SU-DHL-6 (cell line): ENCODE measurements at regions not wholly inside any gene's neighbourhood (a gene's known extent, or its start where the extent isn't known, plus 50 kb on each side); places are given as distances from the start of the nearest gene placed in this dataset.

Source experiments
- H2AFZ ChIP-seq: fragments of 200-600 bp; sonication (generic); 2 replicates; pipeline ENCODE4 v1.6.1; 2014; ENCODE audit warnings: low read depth, mild to moderate bottlenecking, moderate library complexity, mixed read lengths, antibody characterized with exemption, low read length; ENCODE audit not compliant: severe bottlenecking
- H3F3A ChIP-seq: fragments of 200-600 bp; shearing (Covaris generic); 2 replicates; pipeline ENCODE4 v1.6.0; 2016; ENCODE audit warnings: antibody characterized with exemption, mild to moderate bottlenecking; ENCODE audit not compliant: insufficient read depth
- H3K27ac ChIP-seq: fragments of 200-600 bp; sonication (generic); 2 replicates; pipeline ENCODE4 v1.5.1; 2016; ENCODE audit warnings: low read depth, mild to moderate bottlenecking, low read length, moderate library complexity, mixed read lengths
- H3K27me3 ChIP-seq: fragments of 200-600 bp; sonication (generic), shearing (Covaris generic); 2 replicates; pipeline ENCODE4 v1.6.0; 2014; ENCODE audit warnings: mild to moderate bottlenecking, low read length
- H3K36me3 ChIP-seq: fragments of 200-600 bp; sonication (generic); 2 replicates; pipeline ENCODE4 v1.6.1; 2014; ENCODE audit warnings: mild to moderate bottlenecking, low read length, mixed read lengths
- H3K4me2 ChIP-seq: fragments of 300-600, 200-600 bp; shearing (Covaris generic), sonication (generic); 2 replicates; pipeline ENCODE4 v1.6.0; 2014; ENCODE audit warnings: low read length, low read depth, mild to moderate bottlenecking; ENCODE audit not compliant: poor library complexity, severe bottlenecking
- H3K4me3 ChIP-seq: fragments of 200-600 bp; sonication (generic); 2 replicates; pipeline ENCODE4 v1.5.1; 2014; ENCODE audit warnings: antibody characterized with exemption, low read length, mild to moderate bottlenecking, mixed read lengths; ENCODE audit not compliant: insufficient read depth, poor library complexity, severe bottlenecking
- H3K79me2 ChIP-seq: fragments of 200-600 bp; sonication (generic); 2 replicates; pipeline ENCODE4 v1.6.1; 2014; ENCODE audit warnings: mild to moderate bottlenecking, low read length, moderate library complexity; ENCODE audit not compliant: insufficient read depth
- H3K9ac ChIP-seq: fragments of 200-600 bp; sonication (generic); 2 replicates; pipeline ENCODE4 v1.7.0; 2014; ENCODE audit warnings: mild to moderate bottlenecking, low read length
- H3K9me2 ChIP-seq: fragments of 200-600 bp; sonication (generic); replicated peaks from 2 replicates; pipeline ENCODE4 v1.6.1; 2014; ENCODE audit warnings: low read length; ENCODE audit not compliant: insufficient read depth
- H3K9me3 ChIP-seq: fragments of 200-600 bp; sonication (generic); 2 replicates; pipeline ENCODE4 v1.6.1; 2014; ENCODE audit warnings: low read length, mixed read lengths; ENCODE audit not compliant: insufficient read depth
- H4K20me1 ChIP-seq: fragments of 200-600 bp; sonication (generic); 2 replicates; pipeline ENCODE4 v1.6.1; 2014; ENCODE audit warnings: low read depth, mild to moderate bottlenecking, antibody characterized with exemption, low read length, moderate library complexity, mixed read lengths
- CTCF ChIP-seq: fragments of 200-600 bp; sonication (generic); IDR thresholded peaks from one replicate; pipeline ENCODE4 v1.5.1; 2017; ENCODE audit warnings: antibody characterized with exemption, mild to moderate bottlenecking, low read length, moderate library complexity; ENCODE audit not compliant: insufficient read depth, poor library complexity, severe bottlenecking
- EZH2phosphoT487 ChIP-seq: fragments of 200-600 bp; sonication (generic), shearing (Covaris generic); conservative IDR thresholded peaks from 2 replicates; pipeline ENCODE4 v1.6.1; 2018; ENCODE audit warnings: mild to moderate bottlenecking, antibody characterized with exemption, low read length, moderate library complexity, mixed read lengths

GRCh38 chr10:43801140-43801539 lies 152.5 kb upstream of the ZNF32 start:
- H2AFZ ChIP-seq, result no peak overlapping the region
- no peak for TF ChIP-seq CTCF
- TF ChIP-seq EZH2phosphoT487, result no peak
- no peaks in the 10 kb centered on the region for H3K79me2 ChIP-seq

GRCh38 chr10:43796781-43797180 lies 148.1 kb upstream of the ZNF32 start:
- no peak overlapping the region for H2AFZ ChIP-seq
- no peak overlapping the region for H3K9ac ChIP-seq
- no peaks in the 10 kb centered on the region for H3K27me3 ChIP-seq
- H3K4me3 ChIP-seq, result no peak overlapping the region
- no peaks in the 10 kb centered on the region for H3K36me3 ChIP-seq
- H3K27ac ChIP-seq, result no peak overlapping the region
- H4K20me1 ChIP-seq, result no peaks in the 10 kb centered on the region
- no peaks in the 10 kb centered on the region for H3K79me2 ChIP-seq
- TF ChIP-seq CTCF (no peak), EZH2phosphoT487 (no peak)
- no peaks in the 10 kb centered on the region for H3F3A ChIP-seq
- no peaks in the 10 kb centered on the region; the same call in 1 of the 2 replicates for H3K9me2 ChIP-seq
- H3K9me3 ChIP-seq, result no peaks in the 10 kb centered on the region
- no peak overlapping the region for H3K4me2 ChIP-seq

More at GRCh38 chr10:43801140-43801539, 152.5 kb upstream of the ZNF32 start:
- no peaks in the 10 kb centered on the region for H3K9me3 ChIP-seq
- H3K27me3 ChIP-seq, result no peaks in the 10 kb centered on the region
- no peak overlapping the region for H3K4me3 ChIP-seq
- H4K20me1 ChIP-seq, result no peaks in the 10 kb centered on the region
- no peaks in the 10 kb centered on the region for H3K9me2 ChIP-seq
- no peak overlapping the region for H3K9ac ChIP-seq
- H3F3A ChIP-seq, result no peaks in the 10 kb centered on the region
- H3K36me3 ChIP-seq, result no peaks in the 10 kb centered on the region
- H3K4me2 ChIP-seq, result no peak overlapping the region
- no peak overlapping the region for H3K27ac ChIP-seq

GRCh38 chr10:43795639-43796038 lies 147.0 kb upstream of the ZNF32 start:
- no peaks in the 10 kb centered on the region for H4K20me1 ChIP-seq
- no peak overlapping the region for H2AFZ ChIP-seq
- no peak overlapping the region for H3K9ac ChIP-seq
- no peaks in the 10 kb centered on the region for H3F3A ChIP-seq
- TF ChIP-seq EZH2phosphoT487 (no peak), CTCF (no peak)
- H3K27ac ChIP-seq, result no peak overlapping the region
- H3K9me2 ChIP-seq, result no peaks in the 10 kb centered on the region; the same call in 1 of the 2 replicates
- no peaks in the 10 kb centered on the region for H3K79me2 ChIP-seq
- no peaks in the 10 kb centered on the region for H3K9me3 ChIP-seq
- no peaks in the 10 kb centered on the region for H3K36me3 ChIP-seq
- H3K4me3 ChIP-seq, result no peak overlapping the region
- H3K27me3 ChIP-seq, result no peaks in the 10 kb centered on the region
- no peak overlapping the region for H3K4me2 ChIP-seq
